Activated CD4-positive, alpha-beta T cell treated with anti-CD3 and anti-CD28 coated beads, Interleukin-2, amount 50 U/mL, for 24 hours (primary cell): ENCODE measurements at regions not wholly inside any gene's neighbourhood (a gene's known extent, or its start where the extent isn't known, plus 50 kb on each side); places are given as distances from the start of the nearest gene placed in this dataset.
A peak's percentile ranks its signal among the peaks of the same experiment; 100 is the strongest.
"Not testable (repeated sequence)": the region's sequence is repeated elsewhere in the genome, so short reads cannot be mapped to it uniquely, and the experiment has no call there.

Experiments used
- DNase-seq, 2 donors: peaks; one replicate each; pipeline ENCODE4 v3.0.0-alpha.2; 2020; ENCODE audit warnings: low read depth in 1 of 2, low spot score in 1 of 2

GRCh38 chr18:14460364-14460763, 83.0 kb downstream of the POTEC start:
- DNase-seq = not testable (repeated sequence)

- DNase-seq = not testable (repeated sequence)
Measured at GRCh38 chr18:14459826-14460225, 83.6 kb downstream of the POTEC start.

GRCh38 chr18:14458009-14458945, 85.1 kb downstream of the POTEC start:
- DNase-seq = peak; percentile 21 to 60

- DNase-seq = not testable (repeated sequence)
Measured at GRCh38 chr18:14450637-14451009, 92.8 kb downstream of the POTEC start.

- not testable (repeated sequence) for DNase-seq
Measured at GRCh38 chr18:14449995-14450636, 93.3 kb downstream of the POTEC start.

- DNase-seq = not testable (repeated sequence)
Measured at GRCh38 chr18:14449062-14449461, 94.3 kb downstream of the POTEC start.

GRCh38 chr18:14447715-14448114, 95.7 kb downstream of the POTEC start:
- DNase-seq = not testable (repeated sequence)

GRCh38 chr18:14435460-14435859, 107.9 kb downstream of the POTEC start:
- DNase-seq = not testable (repeated sequence)

GRCh38 chr18:14432371-14432770, 111.0 kb downstream of the POTEC start:
- DNase-seq = not testable (repeated sequence)

- DNase-seq = peak; percentile 28 to 32
Measured at GRCh38 chr18:14431031-14431521, 112.3 kb downstream of the POTEC start.

- DNase-seq = peak; percentile 13 to 25
Measured at GRCh38 chr18:14415806-14416205, 127.6 kb downstream of the POTEC start.

- not testable (repeated sequence) for DNase-seq
Measured at GRCh38 chr18:14415399-14415798, 128.0 kb downstream of the POTEC start.

GRCh38 chr18:14395533-14395932, 147.9 kb downstream of the POTEC start:
- DNase-seq = not testable (repeated sequence)

GRCh38 chr18:14393563-14394103, 149.8 kb downstream of the POTEC start:
- DNase-seq = not testable (repeated sequence)

GRCh38 chr18:14392604-14393003, 150.8 kb downstream of the POTEC start:
- DNase-seq = not testable (repeated sequence)

GRCh38 chr18:14384961-14385360, 158.4 kb downstream of the POTEC start:
- not testable (repeated sequence) for DNase-seq

GRCh38 chr18:14382666-14383065, 160.7 kb downstream of the POTEC start:
- DNase-seq = not testable (repeated sequence)

- DNase-seq = not testable (repeated sequence)
Measured at GRCh38 chr18:14379489-14379888, 163.9 kb downstream of the POTEC start.

GRCh38 chr18:14378376-14378775, 165.0 kb downstream of the POTEC start:
- not testable (repeated sequence) for DNase-seq

GRCh38 chr18:14361346-14361745, 182.1 kb downstream of the POTEC start:
- not testable (repeated sequence) for DNase-seq

- not testable (repeated sequence) for DNase-seq
Measured at GRCh38 chr18:14357553-14358297, 185.7 kb downstream of the POTEC start.
